ENCODE measurements at regions not wholly inside any gene's neighbourhood (a gene's known extent, or its start where the extent isn't known, plus 50 kb on each side); places are given as distances from the start of the nearest gene placed in this dataset.
"Not testable (repeated sequence)": the region's sequence is repeated elsewhere in the genome, so short reads cannot be mapped to it uniquely, and the experiment has no call there.

GRCh38 chr5:12947379-12947778 lies 997.1 kb downstream of the DNAH5 start:
- no peak for DNase-seq (ENCODE audit: extremely low read depth, low read depth)
- TF ChIP-seq, protein P1, sequence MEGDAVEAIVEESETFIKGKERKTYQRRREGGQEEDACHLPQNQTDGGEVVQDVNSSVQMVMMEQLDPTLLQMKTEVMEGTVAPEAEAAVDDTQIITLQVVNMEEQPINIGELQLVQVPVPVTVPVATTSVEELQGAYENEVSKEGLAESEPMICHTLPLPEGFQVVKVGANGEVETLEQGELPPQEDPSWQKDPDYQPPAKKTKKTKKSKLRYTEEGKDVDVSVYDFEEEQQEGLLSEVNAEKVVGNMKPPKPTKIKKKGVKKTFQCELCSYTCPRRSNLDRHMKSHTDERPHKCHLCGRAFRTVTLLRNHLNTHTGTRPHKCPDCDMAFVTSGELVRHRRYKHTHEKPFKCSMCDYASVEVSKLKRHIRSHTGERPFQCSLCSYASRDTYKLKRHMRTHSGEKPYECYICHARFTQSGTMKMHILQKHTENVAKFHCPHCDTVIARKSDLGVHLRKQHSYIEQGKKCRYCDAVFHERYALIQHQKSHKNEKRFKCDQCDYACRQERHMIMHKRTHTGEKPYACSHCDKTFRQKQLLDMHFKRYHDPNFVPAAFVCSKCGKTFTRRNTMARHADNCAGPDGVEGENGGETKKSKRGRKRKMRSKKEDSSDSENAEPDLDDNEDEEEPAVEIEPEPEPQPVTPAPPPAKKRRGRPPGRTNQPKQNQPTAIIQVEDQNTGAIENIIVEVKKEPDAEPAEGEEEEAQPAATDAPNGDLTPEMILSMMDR (IDR thresholded peaks at IDR 0.05; ENCODE audit: low read depth, low read length, missing control alignments) = no peak
- H3K4me3 ChIP-seq (replicated peaks; ENCODE audit: low read depth, low read length) = no peak overlapping the region

DNA sequence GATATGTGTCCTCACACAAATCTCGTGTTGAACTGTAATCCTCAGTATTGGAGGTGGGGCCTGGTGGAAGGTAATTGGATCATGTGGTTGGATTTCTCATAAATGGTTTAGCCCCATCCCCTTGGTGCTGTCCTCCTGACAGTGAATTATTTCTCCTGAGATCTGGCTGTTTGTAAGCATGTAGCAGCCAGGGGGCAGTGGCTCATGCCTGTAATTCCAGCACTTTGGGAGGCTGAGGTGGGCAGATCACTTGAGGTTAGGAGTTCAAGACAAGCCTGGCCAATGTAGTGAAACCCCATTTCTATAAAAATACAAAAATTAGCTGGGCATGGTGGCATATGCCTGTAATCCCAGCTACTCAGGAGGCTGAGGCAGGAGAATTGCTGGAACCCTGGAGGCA lies 999.0 kb downstream of the DNAH5 start:
- DNase-seq (ENCODE audit: extremely low read depth, low read depth); H3K4me3 ChIP-seq (replicated peaks; ENCODE audit: low read depth, low read length): not testable (repeated sequence)

DNA sequence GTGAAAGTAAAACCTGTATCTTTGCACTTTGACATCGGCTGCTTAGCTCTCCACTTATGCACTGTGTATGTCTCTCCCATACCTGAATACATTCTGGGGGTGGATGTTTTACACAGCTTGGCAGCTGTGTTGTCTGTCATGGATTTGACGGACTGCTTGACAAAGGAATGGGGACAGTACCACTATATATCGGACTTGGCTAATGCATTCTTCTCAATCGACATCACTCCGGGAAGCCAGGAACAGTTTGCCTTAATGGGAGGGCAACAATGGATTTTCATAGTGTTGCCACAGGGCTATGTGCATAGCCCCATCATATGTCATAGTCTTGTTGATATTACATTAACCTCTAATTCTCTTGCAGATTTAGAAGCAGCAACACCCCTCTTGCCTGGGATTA lies 1008.3 kb downstream of the DNAH5 start:
- DNase-seq (ENCODE audit: extremely low read depth, low read depth) = no peak
- H3K4me3 ChIP-seq (replicated peaks; ENCODE audit: low read depth, low read length) = no peak overlapping the region

DNA sequence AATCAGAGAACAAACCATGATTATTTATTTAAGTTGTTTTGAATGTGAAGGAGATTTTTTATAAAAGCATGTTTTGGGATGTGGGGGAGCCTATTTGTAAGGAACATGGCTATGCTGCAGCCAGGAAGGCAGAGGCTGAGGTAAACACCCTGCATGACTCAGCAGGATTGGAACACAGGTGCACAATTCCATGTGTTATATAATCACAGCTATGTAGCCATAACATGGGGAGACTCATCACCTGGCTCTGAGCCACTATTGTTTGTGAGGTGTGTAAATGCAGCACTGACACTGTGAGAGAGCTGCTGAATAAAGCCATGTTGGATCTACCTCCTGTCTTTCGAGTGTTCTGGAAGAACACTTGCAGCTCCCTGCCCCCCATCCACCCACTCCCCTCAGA lies 1009.8 kb downstream of the DNAH5 start:
- DNase-seq (ENCODE audit: extremely low read depth, low read depth) = no peak
- no peak overlapping the region for H3K4me3 ChIP-seq (replicated peaks; ENCODE audit: low read depth, low read length)
- TF ChIP-seq, protein P1 (IDR thresholded peaks at IDR 0.05; ENCODE audit: low read depth, low read length, missing control alignments) = no peak

More for the DNA sequence above, 1008.3 kb downstream of the DNAH5 start:
- TF ChIP-seq, protein P1 (IDR thresholded peaks at IDR 0.05; ENCODE audit: low read depth, low read length, missing control alignments) = no peak

DNA sequence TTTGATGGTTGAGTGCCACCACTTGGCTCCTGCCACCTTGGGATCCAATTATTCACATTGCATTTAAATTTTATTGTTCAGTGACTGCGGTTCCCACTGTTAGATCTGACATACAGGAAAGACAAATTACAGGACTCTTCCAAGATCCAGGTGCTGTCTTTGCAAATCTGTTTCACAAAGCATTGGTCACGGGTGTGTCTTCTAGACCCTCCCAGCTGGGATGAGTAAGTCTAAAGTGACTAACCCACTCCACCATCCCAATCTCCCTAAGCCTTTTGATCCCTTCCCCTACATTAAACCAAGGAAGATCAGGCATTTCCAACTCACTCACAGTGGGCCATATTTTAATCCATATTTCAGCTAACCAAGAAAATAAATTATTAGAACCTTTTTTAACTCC lies 1016.3 kb upstream of the CTNND2 start:
- DNase-seq (ENCODE audit: extremely low read depth, low read depth) = no peak
- H3K4me3 ChIP-seq (replicated peaks; ENCODE audit: low read depth, low read length) = no peak overlapping the region
- TF ChIP-seq, protein P1 (IDR thresholded peaks at IDR 0.05; ENCODE audit: low read depth, low read length, missing control alignments) = no peak

- no peak overlapping the region for H3K4me3 ChIP-seq (replicated peaks; ENCODE audit: low read depth, low read length)
- TF ChIP-seq, protein P1 (IDR thresholded peaks at IDR 0.05; ENCODE audit: low read depth, low read length, missing control alignments) = no peak
- DNase-seq (ENCODE audit: extremely low read depth, low read depth) = no peak
Measured at GRCh38 chr5:12911156-12911555, 1006.9 kb upstream of the CTNND2 start.

DNA sequence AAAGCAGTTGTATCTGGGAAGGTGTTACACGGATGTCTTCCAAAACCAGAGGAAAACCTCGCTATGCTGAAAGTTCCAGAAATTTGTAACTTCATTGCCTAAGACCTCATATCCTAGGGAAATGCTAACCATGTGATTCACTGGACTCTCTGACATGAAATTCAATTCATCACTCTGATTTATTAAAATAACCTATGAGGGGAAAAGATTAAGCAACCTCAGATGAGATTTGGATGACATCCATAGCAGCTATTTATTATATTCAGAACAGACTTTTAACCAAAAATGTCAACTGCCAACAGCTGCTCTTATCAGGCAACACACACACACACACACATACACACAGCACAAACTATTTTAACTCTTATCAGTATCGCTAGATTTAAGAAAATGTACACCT lies 1006.4 kb upstream of the CTNND2 start:
- no peak for DNase-seq (ENCODE audit: extremely low read depth, low read depth)
- TF ChIP-seq, protein P1 (IDR thresholded peaks at IDR 0.05; ENCODE audit: low read depth, low read length, missing control alignments) = no peak

More for the DNA sequence above, 1006.4 kb upstream of the CTNND2 start:
- H3K4me3 ChIP-seq (replicated peaks; ENCODE audit: low read depth, low read length) = no peak overlapping the region
